CD8-positive, alpha-beta memory T cell (primary cell): ENCODE measurements at regions not wholly inside any gene's neighbourhood (a gene's known extent, or its start where the extent isn't known, plus 50 kb on each side); places are given as distances from the start of the nearest gene placed in this dataset.

Experiments
- CTCF ChIA-PET: fragments of 350-600 bp; sonication (Branson Sonifier 250); formaldehyde crosslinking; loops from one replicate; lab custom pipeline; 2021; ENCODE audit warnings: antibody characterized with exemption; lab: Charles Lee
- POLR2A ChIA-PET: fragments of 350-600 bp; sonication (Branson Sonifier 250); formaldehyde crosslinking; loops from one replicate; lab custom pipeline; 2021; ENCODE audit warnings: antibody characterized with exemption; lab: Charles Lee
- DNase-seq, 5 donors: peaks; one replicate each; pipeline versions ENCODE4 v3.0.0 to v3.0.0-alpha.2; 2020 to 2022; ENCODE audit warnings: mixed read lengths in 1 of 5
- H3K27ac ChIP-seq: one replicate; pipeline ENCODE4 v1.7.0; 2013; ENCODE audit warnings: low read depth, mild to moderate bottlenecking, low read length, moderate library complexity
- H3K27me3 ChIP-seq: 2 replicates; pipeline ENCODE4 v1.7.0; 2013; ENCODE audit warnings: low read length, mild to moderate bottlenecking; ENCODE audit not compliant: insufficient read depth, poor library complexity, severe bottlenecking
- H3K36me3 ChIP-seq: 2 replicates; pipeline ENCODE4 v1.7.0; 2013; ENCODE audit warnings: mild to moderate bottlenecking, low read length, moderate library complexity; ENCODE audit not compliant: insufficient read depth
- H3K4me1 ChIP-seq: 2 replicates; pipeline ENCODE4 v1.7.0; 2013; ENCODE audit warnings: mild to moderate bottlenecking, low read length, moderate library complexity; ENCODE audit not compliant: insufficient read depth
- H3K4me3 ChIP-seq: 2 replicates; pipeline ENCODE4 v1.7.0; 2013; ENCODE audit warnings: mild to moderate bottlenecking, low read length
- H3K9me3 ChIP-seq: 2 replicates; pipeline ENCODE4 v1.7.0; 2013; ENCODE audit warnings: mild to moderate bottlenecking, low read length
- H3K27ac Mint-ChIP-seq, 8 donors: one replicate each; pipeline ENCODE4 v1.8.0; 2020 to 2021; ENCODE audit warnings: mixed read lengths in 8 of 8, mild to moderate bottlenecking in 6 of 8, inconsistent platforms in 3 of 8, moderate library complexity in 3 of 8
- H3K27me3 Mint-ChIP-seq, 2 donors: one replicate each; pipeline ENCODE4 v1.8.0; 2020 to 2021; ENCODE audit warnings: mixed read lengths in 2 of 2, mild to moderate bottlenecking in 1 of 2, moderate library complexity in 1 of 2
- H3K36me3 Mint-ChIP-seq, 3 donors: one replicate each; pipeline ENCODE4 v1.8.0; 2020 to 2021; ENCODE audit warnings: mixed read lengths in 3 of 3, inconsistent platforms in 1 of 3, mild to moderate bottlenecking in 1 of 3
- H3K4me1 Mint-ChIP-seq, 3 donors: one replicate each; pipeline ENCODE4 v1.8.0; 2020 to 2021; ENCODE audit warnings: mixed read lengths in 3 of 3, inconsistent platforms in 1 of 3, mild to moderate bottlenecking in 1 of 3
- H3K4me3 Mint-ChIP-seq, 7 donors: one replicate each; pipeline ENCODE4 v1.8.0; 2020 to 2021; ENCODE audit warnings: mixed read lengths in 7 of 7, mild to moderate bottlenecking in 6 of 7, moderate library complexity in 4 of 7, inconsistent platforms in 2 of 7
- H3K9me3 Mint-ChIP-seq, 5 donors: one replicate each; pipeline ENCODE4 v1.8.0; 2020 to 2022; ENCODE audit warnings: mixed read lengths in 5 of 5, mild to moderate bottlenecking in 3 of 5, moderate library complexity in 2 of 5, inconsistent platforms in 1 of 5

GRCh38 chr1:101338714-101339430 lies 102.1 kb downstream of the S1PR1 start:
- peak overlapping the region; percentile 75 to 93 (median 82) for H3K27ac Mint-ChIP-seq
- ChIA-PET CTCF (interaction anchor here (0.8 to 1.6 kb wide), 3 partner anchors 19 to 29 kb away, joined by 4 to 8 read pairs (median 5); no protein-coding TSS in a partner anchor), POLR2A (interaction anchor here (1.1 kb wide), 1 partner anchor 29 kb away, joined by 3 read pairs; no protein-coding TSS in a partner anchor)
- H3K36me3 ChIP-seq: no peaks in the 10 kb centered on the region
- H3K4me3 ChIP-seq: no peak overlapping the region
- H3K36me3 Mint-ChIP-seq: peaks cover 0 to 19% (median 0%) of the 10 kb centered on the region in 3 donors
- H3K9me3 ChIP-seq: no peaks in the 10 kb centered on the region
- peaks cover 0 to 10% (median 7%) of the 10 kb centered on the region in 5 donors for H3K9me3 Mint-ChIP-seq
- H3K27me3 ChIP-seq: no peaks in the 10 kb centered on the region
- H3K4me3 Mint-ChIP-seq: peak overlapping the region in 5 of 7 donors; percentile 24 to 58 (median 46)
- peak in 3 of 5 donors; percentile 1 to 65 (median 20) for DNase-seq
- no peaks in the 10 kb centered on the region for H3K27me3 Mint-ChIP-seq
- no peaks in the 10 kb centered on the region for H3K4me1 ChIP-seq
- peaks cover 17 to 29% (median 24%) of the 10 kb centered on the region in 3 donors for H3K4me1 Mint-ChIP-seq
- H3K27ac ChIP-seq: no peak overlapping the region

DNA sequence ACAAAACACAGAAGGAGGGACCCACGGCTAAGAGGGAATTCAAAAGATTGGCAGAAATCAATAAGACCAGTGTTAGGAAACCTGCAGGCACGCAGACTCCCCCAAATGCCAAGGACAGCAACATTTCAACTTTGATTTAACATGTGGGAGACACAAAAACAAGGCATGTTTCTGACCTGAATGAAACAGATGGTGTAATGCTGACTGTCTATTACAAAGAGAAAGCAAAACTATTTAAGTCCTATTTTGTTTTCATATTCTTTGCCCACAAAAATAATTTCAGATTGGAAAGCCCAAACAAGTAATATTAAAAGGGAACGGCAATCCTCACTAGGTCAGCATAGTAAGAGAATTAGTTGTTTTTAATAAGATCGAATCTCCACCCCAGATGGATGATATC lies 107.9 kb downstream of the S1PR1 start:
- H3K36me3 Mint-ChIP-seq: peaks cover 0 to 16% (median 0%) of the 10 kb centered on the region in 3 donors
- POLR2A ChIA-PET: no interaction called here
- H3K4me1 Mint-ChIP-seq: peaks cover 34 to 61% (median 45%) of the 10 kb centered on the region in 3 donors

GRCh38 chr1:101346419-101346818 lies 109.6 kb downstream of the S1PR1 start:
- POLR2A ChIA-PET: no interaction called here
- no peak overlapping the region for H3K27ac ChIP-seq
- H3K4me1 Mint-ChIP-seq: peaks cover 34 to 61% (median 45%) of the 10 kb centered on the region in 3 donors

More for the DNA sequence above, 107.9 kb downstream of the S1PR1 start:
- no peak overlapping the region for H3K27ac ChIP-seq
- CTCF ChIA-PET: interaction anchor here (1.7 kb wide), 1 partner anchor 36 kb away, joined by 10 read pairs; no protein-coding TSS in a partner anchor
- no peaks in the 10 kb centered on the region for H3K27me3 Mint-ChIP-seq
- peak overlapping the region in 5 of 8 donors; percentile 8 to 72 (median 43) for H3K27ac Mint-ChIP-seq
- no peak overlapping the region for H3K4me3 ChIP-seq
- DNase-seq: no peak
- no peaks in the 10 kb centered on the region for H3K36me3 ChIP-seq
- peaks cover 10% of the 10 kb centered on the region for H3K4me1 ChIP-seq
- peak overlapping the region in 4 of 7 donors; percentile 6 to 44 (median 21) for H3K4me3 Mint-ChIP-seq
- no peaks in the 10 kb centered on the region for H3K27me3 ChIP-seq
- H3K9me3 ChIP-seq: no peaks in the 10 kb centered on the region
- H3K9me3 Mint-ChIP-seq: peaks cover 0 to 14% (median 6%) of the 10 kb centered on the region in 5 donors

DNA sequence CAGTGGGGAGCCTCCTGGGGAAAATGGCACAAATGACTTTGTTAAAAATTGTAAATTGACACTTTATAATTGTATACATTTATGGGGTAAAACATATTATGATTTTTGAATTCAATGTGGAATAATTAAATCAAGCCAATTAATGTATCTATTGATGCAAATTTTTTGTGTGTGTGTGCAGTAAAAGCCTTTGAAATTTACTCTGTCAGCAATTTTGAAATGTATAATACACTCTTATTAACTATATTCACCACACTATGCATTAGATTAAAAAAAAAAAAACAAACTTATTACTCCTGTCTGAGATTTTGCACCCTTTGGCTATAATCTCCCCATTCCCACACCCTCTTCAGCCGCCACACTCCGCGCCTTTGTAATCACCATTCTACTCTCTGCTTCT lies 119.2 kb downstream of the S1PR1 start:
- Mint-ChIP-seq H3K9me3 (no peaks in the 10 kb centered on the region), H3K4me3 (no peak overlapping the region), H3K27ac (peak overlapping the region in 2 of 8 donors; percentile 7 to 69), H3K4me1 (peaks cover 10 to 17% (median 16%) of the 10 kb centered on the region in 3 donors), H3K36me3 (no peaks in the 10 kb centered on the region), H3K27me3 (peaks cover 0 to 3% of the 10 kb centered on the region in 2 donors)
- no peaks in the 10 kb centered on the region for H3K27me3 ChIP-seq
- H3K4me1 ChIP-seq: peaks cover 10% of the 10 kb centered on the region
- no peaks in the 10 kb centered on the region for H3K9me3 ChIP-seq
- no peak overlapping the region for H3K27ac ChIP-seq
- ChIA-PET POLR2A (interaction anchor here (1.0 to 1.6 kb wide), 2 partner anchors 47 to 116 kb away, joined by 3 to 8 read pairs; no protein-coding TSS in a partner anchor), CTCF (interaction anchor here (1.2 to 4.8 kb wide), 5 partner anchors 8 to 118 kb away, joined by 3 to 75 read pairs (median 4); no protein-coding TSS in a partner anchor)
- no peaks in the 10 kb centered on the region for H3K36me3 ChIP-seq
- DNase-seq: no peak
- no peak overlapping the region for H3K4me3 ChIP-seq

More at GRCh38 chr1:101346419-101346818, 109.6 kb downstream of the S1PR1 start:
- Histone ChIP-seq H3K27me3 (no peaks in the 10 kb centered on the region), H3K9me3 (no peaks in the 10 kb centered on the region), H3K36me3 (no peaks in the 10 kb centered on the region), H3K4me3 (peak overlapping the region; percentile 33), H3K4me1 (peaks cover 10% of the 10 kb centered on the region)
- H3K9me3 Mint-ChIP-seq: peaks cover 0 to 14% (median 6%) of the 10 kb centered on the region in 5 donors
- no peaks in the 10 kb centered on the region for H3K27me3 Mint-ChIP-seq
- peak overlapping the region; percentile 26 to 83 (median 80) for H3K4me3 Mint-ChIP-seq
- H3K36me3 Mint-ChIP-seq: peaks cover 0 to 16% (median 0%) of the 10 kb centered on the region in 3 donors
- H3K27ac Mint-ChIP-seq: peak overlapping the region; percentile 11 to 93 (median 80)
- CTCF ChIA-PET: interaction anchor here (1.0 to 4.3 kb wide), 5 partner anchors 11 to 108 kb away, joined by 3 to 30 read pairs (median 4); no protein-coding TSS in a partner anchor
- no peak for DNase-seq

GRCh38 chr1:101356604-101357443 lies 120.0 kb downstream of the S1PR1 start:
- Histone ChIP-seq H3K27ac (no peak overlapping the region), H3K4me3 (no peak overlapping the region), H3K4me1 (peaks cover 10% of the 10 kb centered on the region), H3K27me3 (no peaks in the 10 kb centered on the region), H3K9me3 (no peaks in the 10 kb centered on the region), H3K36me3 (no peaks in the 10 kb centered on the region)
- Mint-ChIP-seq H3K36me3 (no peaks in the 10 kb centered on the region), H3K27me3 (peaks cover 0 to 3% of the 10 kb centered on the region in 2 donors), H3K9me3 (no peaks in the 10 kb centered on the region), H3K27ac (peak overlapping the region in 7 of 8 donors; percentile 4 to 96 (median 72)), H3K4me3 (peak overlapping the region in 1 of 7 donors; percentile 13), H3K4me1 (peaks cover 10 to 17% (median 13%) of the 10 kb centered on the region in 3 donors)
- no peak for DNase-seq
- CTCF ChIA-PET: interaction anchor here (0.7 to 3.4 kb wide), 19 partner anchors 9 to 327 kb away, joined by 3 to 143 read pairs (median 6); no protein-coding TSS in a partner anchor
- POLR2A ChIA-PET: interaction anchor here (0.6 to 2.3 kb wide), 2 partner anchors 47 to 436 kb away, joined by 4 to 20 read pairs; no protein-coding TSS in a partner anchor

GRCh38 chr1:101357444-101357986 lies 120.7 kb downstream of the S1PR1 start:
- Histone ChIP-seq H3K36me3 (no peaks in the 10 kb centered on the region), H3K27me3 (no peaks in the 10 kb centered on the region), H3K27ac (no peak overlapping the region), H3K4me3 (no peak overlapping the region), H3K9me3 (no peaks in the 10 kb centered on the region), H3K4me1 (peaks cover 10% of the 10 kb centered on the region)
- H3K4me1 Mint-ChIP-seq: peaks cover 10 to 17% (median 11%) of the 10 kb centered on the region in 3 donors
- H3K9me3 Mint-ChIP-seq: no peaks in the 10 kb centered on the region
- peak overlapping the region in 2 of 7 donors; percentile 13 to 74 for H3K4me3 Mint-ChIP-seq
- H3K27me3 Mint-ChIP-seq: peaks cover 0 to 3% of the 10 kb centered on the region in 2 donors
- no peaks in the 10 kb centered on the region for H3K36me3 Mint-ChIP-seq
- ChIA-PET CTCF (interaction anchor here (0.6 to 3.4 kb wide), 25 partner anchors 9 to 328 kb away, joined by 3 to 143 read pairs (median 5); no protein-coding TSS in a partner anchor), POLR2A (interaction anchor here (0.6 to 2.3 kb wide), 3 partner anchors 48 to 437 kb away, joined by 4 to 20 read pairs (median 8); no protein-coding TSS in a partner anchor)
- peak overlapping the region in 7 of 8 donors; percentile 40 to 96 (median 72) for H3K27ac Mint-ChIP-seq
- peak; percentile 40 to 86 (median 74) for DNase-seq

DNA sequence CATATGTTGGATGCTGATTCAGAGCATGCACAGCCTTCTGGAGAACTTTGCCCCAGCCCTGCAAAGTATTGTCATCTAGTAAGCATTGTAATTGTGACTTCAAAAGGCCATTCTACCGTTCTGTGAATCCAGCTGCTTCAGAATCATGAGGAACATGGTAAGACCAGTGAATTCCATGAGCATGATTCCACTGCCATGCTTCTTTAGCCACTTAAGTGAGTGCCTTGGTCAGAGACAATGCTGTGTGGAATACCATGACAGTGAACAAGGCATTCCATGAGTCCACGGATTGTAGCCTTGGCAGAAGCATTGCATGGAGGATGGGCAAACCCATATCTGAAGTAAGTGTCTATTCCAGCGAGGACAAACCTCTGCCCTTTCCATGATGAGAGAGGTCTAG lies 123.7 kb downstream of the S1PR1 start:
- ChIA-PET POLR2A (no interaction called here), CTCF (no interaction called here)
- no peak overlapping the region for H3K27ac Mint-ChIP-seq
- Histone ChIP-seq H3K36me3 (no peaks in the 10 kb centered on the region), H3K9me3 (no peaks in the 10 kb centered on the region), H3K4me3 (no peak overlapping the region), H3K27me3 (no peaks in the 10 kb centered on the region), H3K27ac (no peak overlapping the region), H3K4me1 (peaks cover 10% of the 10 kb centered on the region)
- H3K4me1 Mint-ChIP-seq: peaks cover 10 to 17% (median 11%) of the 10 kb centered on the region in 3 donors
- no peak for DNase-seq
- peaks cover 0 to 3% of the 10 kb centered on the region in 2 donors for H3K27me3 Mint-ChIP-seq
- no peak overlapping the region for H3K4me3 Mint-ChIP-seq
- H3K9me3 Mint-ChIP-seq: no peaks in the 10 kb centered on the region
- H3K36me3 Mint-ChIP-seq: no peaks in the 10 kb centered on the region
